ENCODE measurements at regions not wholly inside any gene's neighbourhood (a gene's known extent, or its start where the extent isn't known, plus 50 kb on each side); places are given as distances from the start of the nearest gene placed in this dataset.
A peak's percentile ranks its signal among the peaks of the same experiment; 100 is the strongest.

DNA sequence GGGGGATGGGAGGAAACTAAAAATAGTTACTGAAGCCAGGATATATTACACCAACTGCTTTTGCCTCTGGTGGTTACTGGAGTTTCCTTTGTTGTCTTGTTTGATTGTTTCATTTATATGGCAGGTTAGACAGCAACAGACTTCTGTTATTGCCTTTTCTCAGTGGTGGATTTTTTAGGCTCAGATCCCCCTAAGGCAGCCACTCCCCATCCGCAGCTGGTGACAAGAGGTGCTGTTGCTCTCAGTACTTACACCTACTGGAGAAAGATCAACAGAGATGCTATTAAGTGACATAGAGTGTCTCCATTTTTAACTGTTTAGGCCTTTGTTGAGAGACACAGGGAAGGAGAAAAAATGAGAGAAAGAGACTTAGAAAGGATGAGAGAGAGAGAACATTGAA lies 552.1 kb downstream of the PKHD1 start (continued):
- TF ChIP-seq, protein P1, sequence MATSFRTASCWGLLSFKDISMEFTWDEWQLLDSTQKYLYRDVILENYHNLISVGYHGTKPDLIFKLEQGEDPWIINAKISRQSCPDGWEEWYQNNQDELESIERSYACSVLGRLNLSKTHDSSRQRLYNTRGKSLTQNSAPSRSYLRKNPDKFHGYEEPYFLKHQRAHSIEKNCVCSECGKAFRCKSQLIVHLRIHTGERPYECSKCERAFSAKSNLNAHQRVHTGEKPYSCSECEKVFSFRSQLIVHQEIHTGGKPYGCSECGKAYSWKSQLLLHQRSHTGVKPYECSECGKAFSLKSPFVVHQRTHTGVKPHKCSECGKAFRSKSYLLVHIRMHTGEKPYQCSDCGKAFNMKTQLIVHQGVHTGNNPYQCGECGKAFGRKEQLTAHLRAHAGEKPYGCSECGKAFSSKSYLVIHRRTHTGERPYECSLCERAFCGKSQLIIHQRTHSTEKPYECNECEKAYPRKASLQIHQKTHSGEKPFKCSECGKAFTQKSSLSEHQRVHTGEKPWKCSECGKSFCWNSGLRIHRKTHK (tag by site-specific recombination; IDR thresholded peaks at IDR 0.05) = no peak
- TF ChIP-seq GFI1B (tag by site-specific recombination; IDR thresholded peaks at IDR 0.05) = no peak
- TF ChIP-seq KLF8 (tag by site-specific recombination; IDR thresholded peaks at IDR 0.05) = no peak
- TF ChIP-seq MZF1 (tag by site-specific recombination; IDR thresholded peaks at IDR 0.05; ENCODE audit: borderline replicate concordance) = no peak
- TF ChIP-seq ZNF558 (tag by site-specific recombination; IDR thresholded peaks at IDR 0.05) = no peak

DNA sequence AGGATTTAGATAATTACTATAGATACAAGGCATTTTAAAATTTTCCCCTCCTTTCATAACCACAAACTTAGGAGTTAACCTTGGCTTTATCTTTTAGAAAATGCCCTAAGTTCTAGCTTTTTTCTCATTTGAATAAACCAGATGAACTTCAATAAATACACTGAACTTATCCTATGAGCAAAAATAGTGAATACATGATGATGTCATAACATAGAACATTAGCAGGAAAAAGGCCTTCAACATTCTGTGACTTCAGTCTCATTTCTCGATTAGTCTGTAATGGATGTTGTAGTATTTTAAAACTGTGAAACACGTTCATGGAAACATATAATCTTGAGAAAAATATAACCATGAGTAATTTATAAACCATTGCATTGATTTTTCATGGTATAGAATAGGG lies 550.7 kb downstream of the PKHD1 start:
- H3K4me3 ChIP-seq (ENCODE audit: low read depth, low read length) = no peak overlapping the region
- H3K4me1 ChIP-seq (ENCODE audit: control insufficient read depth, insufficient read depth, low read length) = no peaks in the 10 kb centered on the region
- POLR2A ChIA-PET = no interaction called here
- no peaks in the 10 kb centered on the region for H3K36me3 ChIP-seq (ENCODE audit: control insufficient read depth in 2 of 2, insufficient read depth in 1 of 2, low read length in 2 of 2)
- CTCF ChIA-PET = interaction anchor here (0.6 kb wide), 1 partner anchor 74 kb away, joined by 5 read pairs; no protein-coding TSS in a partner anchor
- no peaks in the 10 kb centered on the region for H3K9me3 ChIP-seq (ENCODE audit: control insufficient read depth, insufficient read depth, low read depth, low read length)
- TF ChIP-seq, protein P2, sequence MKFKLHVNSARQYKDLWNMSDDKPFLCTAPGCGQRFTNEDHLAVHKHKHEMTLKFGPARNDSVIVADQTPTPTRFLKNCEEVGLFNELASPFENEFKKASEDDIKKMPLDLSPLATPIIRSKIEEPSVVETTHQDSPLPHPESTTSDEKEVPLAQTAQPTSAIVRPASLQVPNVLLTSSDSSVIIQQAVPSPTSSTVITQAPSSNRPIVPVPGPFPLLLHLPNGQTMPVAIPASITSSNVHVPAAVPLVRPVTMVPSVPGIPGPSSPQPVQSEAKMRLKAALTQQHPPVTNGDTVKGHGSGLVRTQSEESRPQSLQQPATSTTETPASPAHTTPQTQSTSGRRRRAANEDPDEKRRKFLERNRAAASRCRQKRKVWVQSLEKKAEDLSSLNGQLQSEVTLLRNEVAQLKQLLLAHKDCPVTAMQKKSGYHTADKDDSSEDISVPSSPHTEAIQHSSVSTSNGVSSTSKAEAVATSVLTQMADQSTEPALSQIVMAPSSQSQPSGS (tag by site-specific recombination; IDR thresholded peaks at IDR 0.05; ENCODE audit: low read depth) = 0 out of 2 replicates have a peak, but pooled peaks have one; percentile 54
- no peak for TF ChIP-seq FEZF1 (tag by site-specific recombination; IDR thresholded peaks at IDR 0.05)
- TF ChIP-seq ZNF146 (tag by site-specific recombination; IDR thresholded peaks at IDR 0.05) = no peak
- H3K27ac ChIP-seq (ENCODE audit: extremely low read depth, low read depth, low read length) = no peak overlapping the region

DNA sequence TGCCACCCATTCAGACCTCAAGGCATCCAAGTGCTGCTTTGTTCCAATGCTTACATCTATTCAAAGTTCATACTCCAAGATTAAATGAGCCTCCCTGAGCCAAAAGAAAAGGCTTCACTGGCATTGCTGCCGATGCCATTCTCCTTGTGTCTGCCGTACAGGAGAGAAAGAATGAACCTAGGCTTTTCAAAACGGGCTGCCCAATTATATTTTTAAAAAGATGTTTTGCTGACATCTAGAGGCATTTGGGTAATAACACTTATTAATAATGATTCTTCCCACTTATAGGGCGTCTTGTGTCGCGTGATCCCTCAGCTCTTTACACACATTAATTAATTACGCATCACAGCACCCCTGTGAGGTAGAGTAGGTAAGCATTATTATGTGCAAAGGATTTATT lies 545.6 kb downstream of the PKHD1 start:
- no peaks in the 10 kb centered on the region for H3K36me3 ChIP-seq (ENCODE audit: control insufficient read depth in 2 of 2, insufficient read depth in 1 of 2, low read length in 2 of 2)
- CTCF ChIA-PET = interaction anchor here (1.2 kb wide), 1 partner anchor 144 kb away, joined by 3 read pairs; no protein-coding TSS in a partner anchor
- POLR2A ChIA-PET = no interaction called here
- H3K4me3 ChIP-seq (ENCODE audit: low read depth, low read length) = no peak overlapping the region
- H3K27ac ChIP-seq (ENCODE audit: extremely low read depth, low read depth, low read length) = no peak overlapping the region
- H3K4me1 ChIP-seq (ENCODE audit: control insufficient read depth, insufficient read depth, low read length) = no peaks in the 10 kb centered on the region
- TF ChIP-seq ZNF184 (tag by site-specific recombination; IDR thresholded peaks at IDR 0.05) (no peak), ZNF138 (tag by site-specific recombination; IDR thresholded peaks at IDR 0.05; ENCODE audit: borderline replicate concordance) (no peak), ZNF654 (tag by site-specific recombination; IDR thresholded peaks at IDR 0.05; ENCODE audit: low read depth) (no peak), ZNF785 (tag by site-specific recombination; IDR thresholded peaks at IDR 0.05) (no peak), ZNF324 (tag by site-specific recombination; IDR thresholded peaks at IDR 0.05) (no peak), ZNF837 (tag by site-specific recombination; IDR thresholded peaks at IDR 0.05) (no peak)
- TF ChIP-seq, protein P3, sequence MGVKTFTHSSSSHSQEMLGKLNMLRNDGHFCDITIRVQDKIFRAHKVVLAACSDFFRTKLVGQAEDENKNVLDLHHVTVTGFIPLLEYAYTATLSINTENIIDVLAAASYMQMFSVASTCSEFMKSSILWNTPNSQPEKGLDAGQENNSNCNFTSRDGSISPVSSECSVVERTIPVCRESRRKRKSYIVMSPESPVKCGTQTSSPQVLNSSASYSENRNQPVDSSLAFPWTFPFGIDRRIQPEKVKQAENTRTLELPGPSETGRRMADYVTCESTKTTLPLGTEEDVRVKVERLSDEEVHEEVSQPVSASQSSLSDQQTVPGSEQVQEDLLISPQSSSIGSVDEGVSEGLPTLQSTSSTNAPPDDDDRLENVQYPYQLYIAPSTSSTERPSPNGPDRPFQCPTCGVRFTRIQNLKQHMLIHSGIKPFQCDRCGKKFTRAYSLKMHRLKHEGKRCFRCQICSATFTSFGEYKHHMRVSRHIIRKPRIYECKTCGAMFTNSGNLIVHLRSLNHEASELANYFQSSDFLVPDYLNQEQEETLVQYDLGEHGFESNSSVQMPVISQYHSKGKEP (tag by site-specific recombination; IDR thresholded peaks at IDR 0.05) = no peak
- TF ChIP-seq, protein P4, sequence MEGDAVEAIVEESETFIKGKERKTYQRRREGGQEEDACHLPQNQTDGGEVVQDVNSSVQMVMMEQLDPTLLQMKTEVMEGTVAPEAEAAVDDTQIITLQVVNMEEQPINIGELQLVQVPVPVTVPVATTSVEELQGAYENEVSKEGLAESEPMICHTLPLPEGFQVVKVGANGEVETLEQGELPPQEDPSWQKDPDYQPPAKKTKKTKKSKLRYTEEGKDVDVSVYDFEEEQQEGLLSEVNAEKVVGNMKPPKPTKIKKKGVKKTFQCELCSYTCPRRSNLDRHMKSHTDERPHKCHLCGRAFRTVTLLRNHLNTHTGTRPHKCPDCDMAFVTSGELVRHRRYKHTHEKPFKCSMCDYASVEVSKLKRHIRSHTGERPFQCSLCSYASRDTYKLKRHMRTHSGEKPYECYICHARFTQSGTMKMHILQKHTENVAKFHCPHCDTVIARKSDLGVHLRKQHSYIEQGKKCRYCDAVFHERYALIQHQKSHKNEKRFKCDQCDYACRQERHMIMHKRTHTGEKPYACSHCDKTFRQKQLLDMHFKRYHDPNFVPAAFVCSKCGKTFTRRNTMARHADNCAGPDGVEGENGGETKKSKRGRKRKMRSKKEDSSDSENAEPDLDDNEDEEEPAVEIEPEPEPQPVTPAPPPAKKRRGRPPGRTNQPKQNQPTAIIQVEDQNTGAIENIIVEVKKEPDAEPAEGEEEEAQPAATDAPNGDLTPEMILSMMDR (tag by site-specific recombination; IDR thresholded peaks at IDR 0.05) = no peak
- H3K9me3 ChIP-seq (ENCODE audit: control insufficient read depth, insufficient read depth, low read depth, low read length) = no peaks in the 10 kb centered on the region

Measured in HEK293 (cell line).